GM18499 (cell line): ENCODE measurements at regions not wholly inside any gene's neighbourhood (a gene's known extent, or its start where the extent isn't known, plus 50 kb on each side); places are given as distances from the start of the nearest gene placed in this dataset.

ENCODE experiments used
- ATAC-seq: cut with Tn5 transposase; IDR thresholded peaks from one replicate; pipeline ENCODE4 v1.9.1; 2021; ENCODE audit warnings: moderate number of reproducible peaks; ENCODE audit not compliant: insufficient read depth, unreplicated experiment

- no peak for ATAC-seq
Measured at GRCh38 chr2:142190805-142191204, 60.0 kb upstream of the LRP1B start.

- no peak for ATAC-seq
Measured at GRCh38 chr2:142189501-142189900, 58.7 kb upstream of the LRP1B start.

- ATAC-seq = no peak
Measured at GRCh38 chr2:142188562-142188961, 57.7 kb upstream of the LRP1B start.

GRCh38 chr2:142180820-142181533 is 50.2 kb upstream of the LRP1B start:
- no peak for ATAC-seq
